ENCODE measurements at regions not wholly inside any gene's neighbourhood (a gene's known extent, or its start where the extent isn't known, plus 50 kb on each side); places are given as distances from the start of the nearest gene placed in this dataset.

DNA sequence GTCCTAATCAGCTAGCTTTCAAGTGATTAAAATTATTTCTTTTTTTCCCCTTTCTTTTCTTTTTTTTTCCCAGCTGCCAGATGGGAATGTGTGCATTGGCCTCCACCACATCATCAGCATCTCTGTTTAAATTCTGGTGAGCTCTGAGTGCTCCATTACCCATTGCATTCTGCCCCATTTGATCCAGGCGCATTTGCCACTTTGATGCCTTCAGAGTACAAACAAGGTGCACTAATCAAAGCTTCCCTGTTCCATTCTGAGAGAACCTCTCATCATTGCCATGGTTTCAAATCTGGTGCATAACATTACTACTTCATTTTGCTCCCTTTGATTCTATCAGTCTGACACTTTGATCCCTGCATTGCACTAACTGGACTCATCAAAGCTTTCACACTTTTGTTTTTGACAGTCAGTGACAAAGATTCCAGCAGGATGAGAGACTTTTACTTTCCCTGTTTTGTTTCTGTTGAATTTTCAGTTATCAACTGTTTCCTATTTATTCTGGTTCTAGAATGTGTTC, 238.8 kb upstream of the PCDH10 start:
- DNase-seq, result no peak

DNA sequence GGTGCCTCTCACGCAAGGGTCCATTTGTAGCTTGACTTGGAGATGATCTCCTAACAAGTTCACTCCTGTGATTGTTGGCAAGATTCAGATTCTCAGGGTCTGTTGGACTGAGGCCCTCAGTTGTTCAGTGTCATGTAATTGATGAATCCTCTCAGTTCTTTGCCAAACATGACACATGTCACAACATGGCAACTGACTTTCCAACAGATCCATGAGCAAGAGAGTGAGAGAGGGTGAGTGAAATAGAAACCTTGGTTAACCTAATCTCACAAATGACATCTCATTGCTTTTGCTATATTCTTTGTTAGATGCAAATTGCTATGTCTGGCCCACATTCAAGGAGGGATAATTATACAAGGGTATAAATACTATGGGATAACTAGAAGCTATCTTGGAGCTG, 231.0 kb upstream of the PCDH10 start:
- no peak for DNase-seq

- no peak for DNase-seq
These were observed 225.6 kb upstream of the PCDH10 start for GRCh38 chr4:132923516-132923915.

DNA sequence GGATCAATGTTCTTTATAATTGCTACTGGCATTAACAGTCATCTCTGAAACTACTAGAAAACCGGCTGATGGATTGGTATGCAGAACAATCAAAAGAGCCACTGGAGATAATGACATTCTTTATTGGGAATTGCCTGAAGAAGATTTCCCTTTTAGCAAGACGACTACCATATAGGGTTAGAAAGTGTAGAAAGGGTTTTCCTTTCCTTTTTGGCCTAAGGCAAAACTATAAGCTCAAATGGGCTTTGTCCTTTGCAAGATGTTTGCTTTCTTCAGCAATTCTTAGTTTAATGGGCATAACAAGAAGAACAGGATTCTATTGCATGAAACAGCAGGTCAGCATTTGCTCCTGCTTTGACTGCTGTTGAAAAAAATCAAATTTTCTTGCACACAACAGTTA, 214.2 kb upstream of the PCDH10 start:
- DNase-seq, result no peak

DNA sequence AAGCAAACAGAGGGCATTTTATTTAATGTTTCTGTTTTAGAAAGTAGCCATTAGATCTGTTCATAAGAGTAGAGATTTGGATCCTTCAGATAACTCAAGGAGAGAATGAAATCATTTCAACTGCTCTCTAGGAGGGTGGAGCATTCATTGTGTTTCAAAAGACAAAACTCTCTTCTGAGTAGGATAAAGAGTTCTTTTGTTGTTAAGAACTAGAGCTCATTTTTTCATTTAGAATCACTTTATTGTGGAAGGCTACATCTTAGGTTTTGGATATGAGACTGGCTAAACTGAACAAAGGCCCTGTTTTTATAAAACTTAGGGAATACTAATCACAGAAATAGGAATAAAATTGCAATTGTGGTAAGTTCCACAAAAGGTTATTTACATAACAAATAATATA, 193.9 kb upstream of the PCDH10 start:
- DNase-seq, result no peak

GRCh38 chr4:132956962-132957361, 192.1 kb upstream of the PCDH10 start:
- DNase-seq, result no peak

GRCh38 chr4:132958457-132959263, 190.4 kb upstream of the PCDH10 start:
- no peak for DNase-seq

- no peak for DNase-seq
These were observed 167.5 kb upstream of the PCDH10 start for GRCh38 chr4:132981611-132982010.

- DNase-seq, result no peak
These were observed 166.9 kb upstream of the PCDH10 start for GRCh38 chr4:132982151-132982550.

DNA sequence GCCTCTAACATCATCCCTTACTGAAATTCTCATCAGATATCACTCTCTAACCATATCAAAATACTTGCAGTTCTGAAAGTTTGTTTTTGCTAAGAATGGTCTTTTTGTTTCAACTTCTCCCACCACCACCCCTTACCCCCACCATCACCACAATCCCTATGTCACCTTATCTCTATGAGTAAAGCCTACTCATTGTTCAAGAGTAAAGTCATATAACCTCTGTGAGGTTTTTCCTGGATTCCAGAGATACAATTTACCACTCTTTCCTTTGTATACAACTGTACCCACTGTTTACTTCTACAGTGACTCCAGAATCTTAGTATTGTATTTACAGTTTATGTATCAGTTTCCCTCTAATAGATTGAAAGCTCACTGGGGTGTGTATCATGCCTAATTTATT, 158.0 kb upstream of the PCDH10 start:
- DNase-seq, result no peak

DNA sequence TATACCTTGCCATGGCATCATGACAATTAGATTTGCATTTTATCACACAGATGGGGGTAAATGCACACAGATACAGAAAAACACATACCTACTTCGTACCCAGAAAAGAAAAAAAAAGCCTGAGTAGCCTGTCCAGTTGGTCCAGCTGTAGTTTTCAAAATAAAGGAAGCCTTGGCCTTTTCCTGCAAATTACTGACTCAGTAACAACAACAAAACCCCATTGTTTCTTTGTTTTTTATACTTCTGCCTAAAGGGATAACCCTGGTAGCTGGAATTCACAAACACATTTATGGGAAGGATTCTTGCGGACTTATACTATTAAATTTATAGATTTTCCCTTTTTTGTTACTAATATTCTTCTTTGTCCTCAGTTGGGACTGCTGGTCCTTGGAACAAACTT, 156.4 kb upstream of the PCDH10 start:
- no peak for DNase-seq

- no peak for DNase-seq
These were observed 150.4 kb upstream of the PCDH10 start for GRCh38 chr4:132998585-132999230.

GRCh38 chr4:133000012-133000411, 149.1 kb upstream of the PCDH10 start:
- no peak for DNase-seq

GRCh38 chr4:133003169-133003568, 145.9 kb upstream of the PCDH10 start:
- no peak for DNase-seq

DNA sequence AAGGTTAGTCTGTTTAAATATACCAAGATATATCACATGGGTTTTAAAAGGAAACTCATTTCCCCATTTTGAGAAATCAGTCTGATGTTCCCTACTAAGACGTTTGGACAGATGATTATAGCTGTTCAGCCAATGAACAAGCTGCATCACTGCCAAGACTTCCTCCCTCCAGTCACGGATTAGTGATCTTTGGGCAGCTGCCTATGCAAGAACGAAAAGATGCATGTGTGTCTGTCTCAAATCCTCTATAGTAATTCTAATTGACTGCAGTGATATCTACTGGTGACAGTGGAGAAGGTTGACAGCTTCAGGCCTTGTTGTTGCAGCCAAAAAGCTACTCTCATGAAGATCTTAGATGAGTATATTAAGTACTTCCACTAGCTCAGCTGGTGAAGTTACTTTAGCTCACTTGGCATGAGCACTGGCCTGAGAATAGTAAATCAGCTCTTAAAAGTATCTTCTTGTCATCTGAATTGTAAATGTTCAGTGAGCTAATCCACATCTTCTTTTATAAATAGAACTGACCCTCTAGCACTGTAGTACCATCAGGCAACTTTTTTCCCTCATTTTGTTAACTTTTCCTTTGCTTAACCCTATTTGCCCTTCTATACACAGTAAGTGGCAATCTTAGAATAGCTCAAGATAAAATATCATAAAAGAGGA, 134.5 kb upstream of the PCDH10 start:
- DNase-seq, result no peak

DNA sequence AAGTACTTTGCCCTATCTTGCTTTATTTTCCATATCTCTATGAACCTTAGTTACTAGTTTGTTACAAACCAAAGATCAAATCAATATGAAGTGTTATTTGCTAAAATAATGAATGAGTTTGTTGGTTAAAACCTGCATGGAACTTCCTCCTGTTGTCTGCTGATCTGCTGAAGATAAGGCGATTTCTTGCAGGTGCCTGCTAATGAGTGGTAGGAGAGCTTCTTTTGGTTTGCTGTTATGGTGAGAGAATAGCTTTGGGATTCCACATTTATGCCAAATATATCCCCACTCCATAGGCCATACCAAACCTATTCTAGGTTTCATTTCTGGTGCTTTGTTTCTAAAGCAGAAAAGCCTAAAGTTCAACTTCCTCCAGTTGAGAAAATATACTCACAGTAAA, 103.8 kb upstream of the PCDH10 start:
- DNase-seq, result no peak

DNA sequence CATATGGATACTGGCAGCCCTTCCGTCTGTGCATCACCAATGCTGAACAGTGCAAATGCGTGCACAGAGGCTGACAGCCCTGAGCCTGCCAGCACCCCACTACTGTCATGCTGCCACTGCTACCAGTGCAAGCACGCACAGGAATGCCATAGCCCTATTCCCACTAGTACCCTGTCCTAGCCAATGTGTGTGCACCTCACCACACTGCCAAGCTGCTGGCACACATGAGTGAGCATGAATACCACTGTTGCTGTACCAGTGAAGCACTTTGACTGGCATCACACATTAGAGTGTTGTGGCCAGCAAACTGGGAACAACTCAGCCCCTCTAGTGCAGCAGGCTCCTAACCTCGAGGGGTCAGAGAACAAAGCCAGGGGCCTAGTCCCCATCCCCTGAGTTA, 102.9 kb upstream of the PCDH10 start:
- DNase-seq, result no peak

DNA sequence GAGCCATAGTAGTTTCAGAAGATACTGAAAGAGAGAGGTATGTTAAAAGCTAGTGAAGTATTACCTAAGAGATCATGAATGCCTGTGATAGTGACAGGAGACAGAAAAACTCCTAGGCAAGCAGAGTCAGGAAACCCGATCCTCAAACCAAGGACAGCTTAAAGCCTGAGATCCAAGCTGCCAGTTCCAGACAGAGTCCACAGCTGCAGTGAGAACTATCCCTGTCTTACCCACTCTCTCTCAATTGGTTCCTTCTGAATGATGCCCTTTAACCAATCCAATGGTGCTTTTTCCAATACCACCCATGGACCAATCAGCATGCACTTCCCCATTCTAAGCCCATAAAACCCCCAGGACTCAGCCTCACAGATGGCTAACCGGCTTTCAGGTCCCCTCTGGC, 90.4 kb upstream of the PCDH10 start:
- no peak for DNase-seq

- DNase-seq, result no peak
These were observed 90.0 kb upstream of the PCDH10 start for GRCh38 chr4:133059117-133059516.

DNA sequence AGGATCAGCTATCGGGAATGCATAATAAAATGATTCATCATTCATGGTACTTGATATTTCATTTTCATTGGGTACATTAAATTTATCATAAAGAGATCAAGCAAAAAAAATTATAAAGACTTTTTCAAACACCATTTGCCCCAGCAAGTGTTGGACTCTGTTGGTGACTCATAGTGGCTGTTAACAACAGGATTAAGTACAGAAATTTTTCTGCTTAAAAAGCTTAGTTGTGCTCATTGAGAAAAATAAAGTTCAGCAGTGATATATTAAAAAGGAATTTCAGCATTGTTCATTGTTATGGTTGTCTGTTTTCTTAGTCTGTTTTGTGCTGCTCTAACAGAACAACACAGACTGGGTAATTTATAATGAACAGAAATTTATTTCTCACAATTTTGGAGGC, 86.2 kb upstream of the PCDH10 start:
- no peak for DNase-seq

DNA sequence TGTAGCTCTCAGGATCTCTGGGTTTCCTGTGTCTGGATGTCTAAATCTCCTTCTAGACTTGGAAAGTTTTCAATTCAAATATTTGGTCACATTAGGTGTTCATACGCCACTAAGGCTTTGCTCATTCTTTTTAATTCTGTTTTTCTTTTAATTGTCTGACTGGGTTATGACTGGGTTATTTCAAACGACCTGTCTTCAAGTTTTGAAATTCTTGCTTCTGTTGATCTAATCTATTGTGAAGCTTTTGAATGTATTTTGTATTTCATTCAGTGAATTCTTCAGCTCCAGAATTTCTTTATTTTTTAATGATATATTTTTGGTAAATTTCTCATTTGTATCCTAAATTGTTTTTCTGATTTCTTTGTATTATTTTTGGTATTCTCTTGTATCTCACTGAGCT, 81.0 kb upstream of the PCDH10 start:
- DNase-seq, result no peak

DNA sequence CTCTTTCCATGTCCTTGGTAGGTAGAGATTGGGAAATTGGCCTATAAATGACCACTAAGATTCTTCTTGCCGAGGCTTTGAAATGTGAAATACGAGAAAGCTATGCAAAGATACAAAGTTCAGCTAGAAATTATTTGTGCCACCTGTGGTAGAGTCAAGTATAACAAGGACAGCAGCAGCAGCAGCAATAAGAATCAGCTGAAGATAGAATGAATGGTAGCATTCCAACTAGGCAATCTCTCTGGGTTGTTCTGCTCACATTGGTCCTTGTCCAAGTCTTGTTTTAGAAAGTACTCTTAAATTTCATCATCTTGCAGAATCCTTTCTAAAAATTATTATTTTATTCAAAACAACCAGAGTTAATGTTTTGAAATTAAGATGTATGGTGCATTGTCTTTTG, 67.8 kb upstream of the PCDH10 start:
- no peak for DNase-seq

DNA sequence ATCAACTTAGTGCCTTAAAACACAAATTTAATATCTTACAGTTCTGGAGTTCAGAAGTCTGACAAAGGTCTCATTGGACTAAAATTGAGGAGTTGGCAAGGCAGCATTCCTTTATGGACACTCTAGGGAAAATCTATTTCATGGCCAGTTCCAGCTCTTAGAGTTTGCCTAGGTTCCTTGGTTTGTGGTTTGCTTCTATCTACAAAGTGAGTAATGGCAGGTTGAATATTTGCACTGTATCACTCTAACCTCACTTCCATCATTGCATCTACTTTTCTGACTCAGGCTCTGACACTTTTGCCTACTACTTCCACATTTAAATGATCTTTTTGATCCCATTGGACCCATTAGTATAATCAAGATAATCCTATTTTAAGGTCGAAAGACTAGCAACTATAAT, 64.7 kb upstream of the PCDH10 start:
- DNase-seq, result no peak

DNA sequence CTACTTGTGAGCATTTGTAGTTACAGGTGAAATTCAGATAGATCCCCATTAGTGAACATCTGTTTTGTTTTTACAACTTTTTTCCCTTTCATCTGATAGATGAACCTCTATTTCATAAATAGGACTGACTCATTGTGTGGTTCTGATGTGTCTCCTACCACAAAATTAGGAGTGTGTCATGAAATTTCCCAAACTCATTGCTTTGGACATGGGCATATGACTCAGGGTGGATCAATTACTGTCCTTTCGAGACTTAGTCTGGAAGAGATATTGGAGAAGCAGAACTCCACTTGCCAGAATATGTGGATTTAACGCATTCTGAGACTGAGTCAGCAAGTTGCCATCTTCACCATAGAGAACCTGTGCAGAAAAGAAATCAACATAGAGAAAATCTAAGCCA, 53.5 kb upstream of the PCDH10 start:
- DNase-seq, result no peak
